Liver (tissue), 3 donors: ENCODE measurements at regions not wholly inside any gene's neighbourhood (a gene's known extent, or its start where the extent isn't known, plus 50 kb on each side); places are given as distances from the start of the nearest gene placed in this dataset.
"Not testable (repeated sequence)": the region's sequence is repeated elsewhere in the genome, so short reads cannot be mapped to it uniquely, and the experiment has no call there.

ENCODE experiments used
- ATF3 ChIP-seq: IDR thresholded peaks from 2 replicates; pipeline ENCODE4 v1.6.1; 2016; ENCODE audit warnings: antibody characterized with exemption
- CTCF ChIP-seq: fragments of 150-350 bp; IDR thresholded peaks from 2 replicates; pipeline ENCODE4 v1.5.1; 2017; ENCODE audit warnings: improper control_type of control experiment, low read depth, low read length; ENCODE audit not compliant: missing input control
- SP1 ChIP-seq: IDR thresholded peaks from 2 replicates; pipeline ENCODE4 v1.6.1; 2018; ENCODE audit warnings: antibody characterized with exemption, mild to moderate bottlenecking
- TAF1 ChIP-seq: conservative IDR thresholded peaks from 2 replicates; pipeline ENCODE4 v1.6.1; 2016; ENCODE audit warnings: antibody characterized with exemption, mild to moderate bottlenecking
- donor health status: healthy.
- donor health status: healthy.

- TF ChIP-seq ATF3, SP1, CTCF, TAF1: not testable (repeated sequence)
Observed at GRCh38 chr5:1597093-1597473, 73.3 kb upstream of the LPCAT1 start.
